ENCODE measurements at regions not wholly inside any gene's neighbourhood (a gene's known extent, or its start where the extent isn't known, plus 50 kb on each side); places are given as distances from the start of the nearest gene placed in this dataset.

DNA sequence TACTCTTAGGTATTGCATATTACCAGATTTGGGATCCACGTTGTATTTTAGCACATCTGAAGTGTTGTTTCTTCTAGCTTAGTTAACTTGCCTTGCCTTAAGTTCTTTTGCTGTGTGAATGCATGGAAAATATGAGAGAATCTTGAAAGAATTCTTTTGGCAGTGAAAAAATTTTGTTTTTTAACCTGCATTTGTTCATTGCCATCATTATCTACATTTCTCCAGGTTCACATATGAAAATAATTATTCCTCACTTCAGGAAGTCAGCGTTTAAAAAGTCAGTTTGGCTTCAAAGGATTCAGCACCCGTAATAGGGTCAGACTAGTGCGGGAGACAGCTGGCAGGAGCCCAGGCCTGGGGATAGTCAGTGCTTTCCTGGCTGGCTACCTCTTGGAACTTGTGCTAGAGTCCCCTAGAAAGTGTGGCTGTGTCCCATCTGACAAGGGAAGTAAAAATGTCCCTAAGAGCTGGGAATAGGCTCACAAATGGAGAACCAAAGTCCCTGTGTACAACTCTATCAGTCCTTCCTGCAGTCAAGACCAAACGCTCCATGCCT lies 251.9 kb upstream of the KLF3 start:
- TF ChIP-seq, protein P1, sequence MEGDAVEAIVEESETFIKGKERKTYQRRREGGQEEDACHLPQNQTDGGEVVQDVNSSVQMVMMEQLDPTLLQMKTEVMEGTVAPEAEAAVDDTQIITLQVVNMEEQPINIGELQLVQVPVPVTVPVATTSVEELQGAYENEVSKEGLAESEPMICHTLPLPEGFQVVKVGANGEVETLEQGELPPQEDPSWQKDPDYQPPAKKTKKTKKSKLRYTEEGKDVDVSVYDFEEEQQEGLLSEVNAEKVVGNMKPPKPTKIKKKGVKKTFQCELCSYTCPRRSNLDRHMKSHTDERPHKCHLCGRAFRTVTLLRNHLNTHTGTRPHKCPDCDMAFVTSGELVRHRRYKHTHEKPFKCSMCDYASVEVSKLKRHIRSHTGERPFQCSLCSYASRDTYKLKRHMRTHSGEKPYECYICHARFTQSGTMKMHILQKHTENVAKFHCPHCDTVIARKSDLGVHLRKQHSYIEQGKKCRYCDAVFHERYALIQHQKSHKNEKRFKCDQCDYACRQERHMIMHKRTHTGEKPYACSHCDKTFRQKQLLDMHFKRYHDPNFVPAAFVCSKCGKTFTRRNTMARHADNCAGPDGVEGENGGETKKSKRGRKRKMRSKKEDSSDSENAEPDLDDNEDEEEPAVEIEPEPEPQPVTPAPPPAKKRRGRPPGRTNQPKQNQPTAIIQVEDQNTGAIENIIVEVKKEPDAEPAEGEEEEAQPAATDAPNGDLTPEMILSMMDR (conservative IDR thresholded peaks at IDR 0.05): no peak
- TF ChIP-seq ZFX (IDR thresholded peaks at IDR 0.05): no peak

Measured in C4-2B (cell line).